IMR-90 (cell line): ENCODE measurements at regions not wholly inside any gene's neighbourhood (a gene's known extent, or its start where the extent isn't known, plus 50 kb on each side); places are given as distances from the start of the nearest gene placed in this dataset.

ENCODE experiments used
- ATAC-seq: fragments of 200-7000 bp; cut with Tn5 transposase; 2 replicates; pipeline ENCODE4 v1.9.1; 2020; ENCODE audit warnings: low read depth, mild to moderate bottlenecking, moderate library complexity
- BruUV-seq: library from RNA; stranded (reverse); fragments of 400-500 nt; replicated peaks from 2 replicates; lab custom pipeline; 2021; lab: Mats Ljungman, UMichigan
- CTCF ChIA-PET: fragments of 300-600 bp; formaldehyde crosslinking; extraction: SDS; loops from one replicate; lab custom pipeline; 2021; ENCODE audit warnings: antibody characterized with exemption; lab: Yijun Ruan, JAX
- POLR2A ChIA-PET: fragments of 300-600 bp; sonication (Branson Sonifier 250); formaldehyde crosslinking; loops from one replicate; lab custom pipeline; 2022; ENCODE audit warnings: antibody characterized with exemption; ENCODE audit not compliant: unreplicated experiment; lab: Charles Lee
- DNase-seq: peaks from one replicate; pipeline ENCODE4 v3.0.0; 2013
- H2AFZ ChIP-seq: replicated peaks from 2 replicates; pipeline ENCODE3; 2013; ENCODE audit warnings: low read length, mild to moderate bottlenecking; ENCODE audit not compliant: poor library complexity
- H2AK5ac ChIP-seq: 2 replicates; pipeline ENCODE4 v1.6.1; 2013; ENCODE audit warnings: low read depth, low read length, inconsistent platforms
- H2AK9ac ChIP-seq: replicated peaks from 2 replicates; pipeline ENCODE3; 2013; ENCODE audit warnings: mild to moderate bottlenecking, low read depth, low read length, moderate library complexity; ENCODE audit not compliant: poor library complexity
- H2BK120ac ChIP-seq: 2 replicates; pipeline ENCODE4 v1.6.1; 2013; ENCODE audit warnings: low read depth, low read length, inconsistent platforms
- H2BK15ac ChIP-seq: 3 replicates; pipeline ENCODE4 v1.6.1; 2013; ENCODE audit warnings: low read depth, low read length, inconsistent platforms
- H2BK20ac ChIP-seq: 2 replicates; pipeline ENCODE4 v1.6.1; 2013; ENCODE audit warnings: low read depth, mild to moderate bottlenecking, inconsistent platforms, low read length, moderate library complexity
- H2BK5ac ChIP-seq: 2 replicates; pipeline ENCODE4 v1.6.1; 2013; ENCODE audit warnings: mild to moderate bottlenecking, low read depth, low read length, inconsistent platforms; ENCODE audit not compliant: poor library complexity, severe bottlenecking
- H3K14ac ChIP-seq: replicated peaks from 2 replicates; pipeline ENCODE4 v1.6.1; 2013; ENCODE audit warnings: low read depth, low read length, inconsistent platforms
- H3K18ac ChIP-seq: 2 replicates; pipeline ENCODE4 v1.6.1; 2013; ENCODE audit warnings: low read depth, low read length, control low read depth
- H3K23ac ChIP-seq: 2 replicates; pipeline ENCODE4 v1.6.1; 2013; ENCODE audit warnings: low read depth, low read length, inconsistent platforms
- H3K27ac ChIP-seq: 2 replicates; pipeline ENCODE4 v1.5.1; 2013; ENCODE audit warnings: mild to moderate bottlenecking, control low read depth, low read length; ENCODE audit not compliant: insufficient read depth
- H3K27me3 ChIP-seq: 2 replicates; pipeline ENCODE4 v1.6.1; 2013; ENCODE audit warnings: low read length; ENCODE audit not compliant: control insufficient read depth, insufficient read depth
- H3K36me3 ChIP-seq: 2 replicates; pipeline ENCODE4 v1.6.1; 2013; ENCODE audit warnings: low read length, mixed read lengths; ENCODE audit not compliant: control insufficient read depth, insufficient read depth
- H3K4ac ChIP-seq: 2 replicates; pipeline ENCODE4 v1.6.1; 2013; ENCODE audit warnings: low read depth, low read length, inconsistent platforms
- H3K4me1 ChIP-seq: 2 replicates; pipeline ENCODE4 v1.6.1; 2013; ENCODE audit warnings: low read length, mixed read lengths; ENCODE audit not compliant: control insufficient read depth, insufficient read depth
- H3K4me2 ChIP-seq: 2 replicates; pipeline ENCODE4 v1.6.1; 2013; ENCODE audit warnings: low read depth, mild to moderate bottlenecking, control low read depth, low read length, moderate library complexity
- H3K4me3 ChIP-seq: 2 replicates; pipeline ENCODE4 v1.5.1; 2013; ENCODE audit warnings: low read depth, mild to moderate bottlenecking, control low read depth, low read length, moderate library complexity; ENCODE audit not compliant: insufficient read depth
- H3K56ac ChIP-seq: 2 replicates; pipeline ENCODE4 v1.6.1; 2013; ENCODE audit warnings: low read length, inconsistent platforms; ENCODE audit not compliant: insufficient read depth; ENCODE audit errors: extremely low read depth
- H3K79me1 ChIP-seq, 2 experiments: 2 replicates each; pipeline ENCODE4 v1.6.1; 2013; ENCODE audit warnings: low read length in 2 of 2, inconsistent platforms in 1 of 2, low read depth in 1 of 2
- H3K9ac ChIP-seq: 2 replicates; pipeline ENCODE4 v1.6.1; 2013; ENCODE audit warnings: low read depth, low read length, control low read depth
- H3K9me1 ChIP-seq: 2 replicates; pipeline ENCODE4 v1.6.1; 2013; ENCODE audit warnings: low read length, inconsistent platforms; ENCODE audit not compliant: insufficient read depth
- H3K9me3 ChIP-seq: 2 replicates; pipeline ENCODE4 v1.6.1; 2013; ENCODE audit warnings: low read length; ENCODE audit not compliant: control insufficient read depth, insufficient read depth
- H4K20me1 ChIP-seq: 2 replicates; pipeline ENCODE4 v1.6.1; 2013; ENCODE audit warnings: low read length, inconsistent platforms; ENCODE audit not compliant: insufficient read depth
- H4K5ac ChIP-seq: 2 replicates; pipeline ENCODE4 v1.6.1; 2013; ENCODE audit warnings: mild to moderate bottlenecking, low read depth, low read length, control low read depth
- H4K8ac ChIP-seq, 2 experiments: 2 replicates each; pipeline ENCODE4 v1.6.1; 2013; ENCODE audit warnings: low read depth in 2 of 2, low read length in 2 of 2, control low read depth in 1 of 2, inconsistent platforms in 1 of 2
- H4K91ac ChIP-seq: 2 replicates; pipeline ENCODE4 v1.6.1; 2013; ENCODE audit warnings: low read depth, low read length, inconsistent platforms; ENCODE audit not compliant: insufficient read depth
- BHLHE40 ChIP-seq: fragments of 150-350 bp; IDR thresholded peaks from 2 replicates; pipeline ENCODE4 v1.6.1; 2016; ENCODE audit warnings: mild to moderate bottlenecking, low read depth, low read length
- CEBPB ChIP-seq: IDR thresholded peaks from 2 replicates; pipeline ENCODE4 v1.6.1; 2012; ENCODE audit warnings: low read depth, low read length, improper control_type of control experiment
- ELK1 ChIP-seq: fragments of 150-350 bp; IDR thresholded peaks from 2 replicates; pipeline ENCODE4 v1.6.1; 2016; ENCODE audit warnings: low read depth, mild to moderate bottlenecking, low read length, moderate library complexity, borderline replicate concordance
- MAFK ChIP-seq: IDR thresholded peaks from 2 replicates; pipeline ENCODE4 v1.6.1; 2012; ENCODE audit warnings: low read depth, low read length, improper control_type of control experiment
- RAD21 ChIP-seq: IDR thresholded peaks from 2 replicates; pipeline ENCODE4 v1.6.1; 2012; ENCODE audit warnings: low read length, improper control_type of control experiment
- SMC3 ChIP-seq: fragments of 150-350 bp; IDR thresholded peaks from 2 replicates; pipeline ENCODE4 v1.6.1; 2016; ENCODE audit warnings: low read depth, mild to moderate bottlenecking, antibody characterized with exemption, low read length, moderate library complexity
- WGBS, 2 experiments: methylation state at CpG; one replicate each; pipeline versions ENCODE4 v1.1.5 to v1.1.7; 2013; ENCODE audit warnings: missing lambda C conversion rate in 2 of 2; ENCODE audit not compliant: insufficient read length in 1 of 2; ENCODE audit errors: extremely low coverage in 2 of 2; 5-methylcytosine and 5-hydroxymethylcytosine counted together
- dilution Hi-C: fragments of 300-500 bp; cut with HindIII; formaldehyde crosslinking; loops from one replicate; pipeline ENCODE4 v1.14.3; 2018; ENCODE audit warnings: low sequenced_read_pairs; ENCODE audit not compliant: unreplicated experiment
- in situ Hi-C: fragments of 300-500 bp; cut with MboI; formaldehyde crosslinking; loops from 3 replicates; pipeline ENCODE4 v1.14.3; 2019; ENCODE audit warnings: low sequenced_read_pairs, inconsistent platforms, mixed read lengths
- intact Hi-C: fragments of 100-400 bp; cut with micrococcal nuclease; formaldehyde crosslinking; loops from 2 replicates; pipeline ENCODE4 v1.10.0; 2022
- TF ChIP-seq, protein P1 (sequence below): conservative IDR thresholded peaks from 2 replicates; pipeline ENCODE4 v1.5.1; 2012; ENCODE audit warnings: mild to moderate bottlenecking, low read depth, low read length, improper control_type of control experiment

DNA sequence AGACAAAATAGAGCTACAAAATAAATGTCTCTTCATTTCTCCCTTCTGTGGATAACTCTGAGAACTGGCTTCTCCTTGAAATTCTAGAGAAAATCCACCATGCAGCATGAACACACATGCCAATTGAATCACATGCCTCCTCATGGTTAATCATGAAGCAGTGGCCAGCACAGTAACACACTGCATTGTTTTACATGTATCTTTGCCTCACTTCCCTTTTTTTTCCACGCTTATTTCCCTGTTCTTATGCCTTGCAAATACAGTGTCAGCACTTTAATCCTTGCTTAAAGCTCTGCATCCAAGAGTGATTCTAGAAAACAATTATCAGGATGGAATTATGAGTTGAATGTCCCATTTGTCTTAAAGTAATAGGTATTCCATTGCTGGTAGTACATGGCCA lies 50.3 kb upstream of the ZBTB7C start:
- Histone ChIP-seq H2BK120ac (no peak overlapping the region), H3K79me1 (no peaks in the 10 kb centered on the region), H2AK5ac (no peak overlapping the region), H4K5ac (no peak overlapping the region), H3K18ac (no peak overlapping the region), H3K9me1 (no peaks in the 10 kb centered on the region; the same call in 1 of the 2 replicates), H3K9ac (no peak overlapping the region), H3K4ac (no peak overlapping the region), H2AK9ac (no peak overlapping the region), H4K91ac (no peak overlapping the region), H4K8ac (no peak overlapping the region), H3K23ac (no peak overlapping the region), H3K56ac (no peak overlapping the region), H2BK5ac (no peak overlapping the region), H2BK15ac (no peak overlapping the region), H3K4me2 (no peak overlapping the region), H3K36me3 (no peaks in the 10 kb centered on the region), H3K27me3 (peaks cover 44% of the 10 kb centered on the region), H3K27ac (no peak overlapping the region), H4K20me1 (0 out of 2 replicates have a peak, but pooled peaks cover 5% of the 10 kb centered on the region), H3K4me3 (no peak overlapping the region), H3K14ac (no peak overlapping the region), H3K4me1 (peaks cover 6% of the 10 kb centered on the region), H2BK20ac (no peak overlapping the region), H2AFZ (no peak overlapping the region), H3K9me3 (no peaks in the 10 kb centered on the region)
- dilution Hi-C loops (no loop called here), in situ Hi-C loops (no loop called here), intact Hi-C loops (no loop called here)
- ChIA-PET POLR2A (no interaction called here), CTCF (interaction anchor here (1.6 kb wide), 1 partner anchor 16 kb away, joined by 4 read pairs; no protein-coding TSS in a partner anchor)
- no peak for ATAC-seq
- BruUV-seq = no TSS peak
- TF ChIP-seq MAFK (0 out of 2 replicates have a peak, but pooled peaks have one; percentile 10), RAD21 (no peak), CEBPB (no peak), ELK1 (no peak), SMC3 (no peak), BHLHE40 (no peak)
- TF ChIP-seq, protein P1, sequence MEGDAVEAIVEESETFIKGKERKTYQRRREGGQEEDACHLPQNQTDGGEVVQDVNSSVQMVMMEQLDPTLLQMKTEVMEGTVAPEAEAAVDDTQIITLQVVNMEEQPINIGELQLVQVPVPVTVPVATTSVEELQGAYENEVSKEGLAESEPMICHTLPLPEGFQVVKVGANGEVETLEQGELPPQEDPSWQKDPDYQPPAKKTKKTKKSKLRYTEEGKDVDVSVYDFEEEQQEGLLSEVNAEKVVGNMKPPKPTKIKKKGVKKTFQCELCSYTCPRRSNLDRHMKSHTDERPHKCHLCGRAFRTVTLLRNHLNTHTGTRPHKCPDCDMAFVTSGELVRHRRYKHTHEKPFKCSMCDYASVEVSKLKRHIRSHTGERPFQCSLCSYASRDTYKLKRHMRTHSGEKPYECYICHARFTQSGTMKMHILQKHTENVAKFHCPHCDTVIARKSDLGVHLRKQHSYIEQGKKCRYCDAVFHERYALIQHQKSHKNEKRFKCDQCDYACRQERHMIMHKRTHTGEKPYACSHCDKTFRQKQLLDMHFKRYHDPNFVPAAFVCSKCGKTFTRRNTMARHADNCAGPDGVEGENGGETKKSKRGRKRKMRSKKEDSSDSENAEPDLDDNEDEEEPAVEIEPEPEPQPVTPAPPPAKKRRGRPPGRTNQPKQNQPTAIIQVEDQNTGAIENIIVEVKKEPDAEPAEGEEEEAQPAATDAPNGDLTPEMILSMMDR = no peak
- no peak for DNase-seq
- WGBS, 2 experiments = no CpG with 5 or more reads among the region's 1 CpG
